Transverse colon (tissue), 3 donors: ENCODE measurements at regions not wholly inside any gene's neighbourhood (a gene's known extent, or its start where the extent isn't known, plus 50 kb on each side); places are given as distances from the start of the nearest gene placed in this dataset.

Experiments used
- CTCF ChIP-seq, 5 experiments: fragments of 200-600 bp in 3 of 5; fragments of 450-650 bp in 2 of 5; sonication (generic) in 3 of 5; IDR thresholded peaks; 1 replicate in 2 of 5; 2 replicates in 3 of 5; pipeline ENCODE4 v1.5.1; 2016 to 2017; ENCODE audit warnings: antibody characterized with exemption in 5 of 5, inconsistent platforms in 3 of 5, mild to moderate bottlenecking in 2 of 5, moderate library complexity in 1 of 5
- POLR2A ChIP-seq: fragments of 450-650 bp; IDR thresholded peaks from one replicate; pipeline ENCODE4 v1.6.1; 2016; ENCODE audit warnings: antibody characterized with exemption, mild to moderate bottlenecking, moderate library complexity

- TF ChIP-seq CTCF (IDR thresholded peaks at IDR 0.05) (no peak), POLR2A (no peak)
These were observed 183.2 kb upstream of the HMCN1 start for GRCh38 chr1:185551008-185551407.
